ENCODE measurements at regions not wholly inside any gene's neighbourhood (a gene's known extent, or its start where the extent isn't known, plus 50 kb on each side); places are given as distances from the start of the nearest gene placed in this dataset.

- H3K4me3 ChIP-seq (ENCODE audit: low read depth, low read length) = no peak overlapping the region
- no peak for TF ChIP-seq CTCF (IDR thresholded peaks at IDR 0.05; ENCODE audit: borderline replicate concordance, insufficient read depth, low read depth, low read length)
These were observed 1748.3 kb upstream of the PCDH20 start for GRCh38 chr13:63163903-63164302.

DNA sequence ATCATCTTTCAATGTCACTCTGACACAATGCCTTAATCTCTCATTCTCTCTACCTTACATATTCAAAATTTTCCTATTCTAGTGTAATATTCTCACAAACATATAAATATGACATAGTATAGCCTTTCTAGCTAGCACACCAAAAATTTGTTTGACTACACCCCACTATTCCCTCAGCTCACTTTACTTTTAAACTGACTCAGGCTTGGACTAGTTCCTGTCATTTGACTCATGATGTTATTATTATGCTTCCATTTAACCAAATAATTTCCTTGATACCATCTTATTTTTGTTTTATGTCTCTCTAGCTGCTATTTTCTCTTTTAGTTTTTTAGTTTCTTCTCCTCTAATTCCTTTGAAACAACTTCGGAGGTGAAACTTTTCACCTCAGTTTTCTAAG is 1745.6 kb upstream of the PCDH20 start:
- no peak overlapping the region for H3K4me3 ChIP-seq (ENCODE audit: low read depth, low read length)
- TF ChIP-seq CTCF (IDR thresholded peaks at IDR 0.05; ENCODE audit: borderline replicate concordance, insufficient read depth, low read depth, low read length) = no peak

DNA sequence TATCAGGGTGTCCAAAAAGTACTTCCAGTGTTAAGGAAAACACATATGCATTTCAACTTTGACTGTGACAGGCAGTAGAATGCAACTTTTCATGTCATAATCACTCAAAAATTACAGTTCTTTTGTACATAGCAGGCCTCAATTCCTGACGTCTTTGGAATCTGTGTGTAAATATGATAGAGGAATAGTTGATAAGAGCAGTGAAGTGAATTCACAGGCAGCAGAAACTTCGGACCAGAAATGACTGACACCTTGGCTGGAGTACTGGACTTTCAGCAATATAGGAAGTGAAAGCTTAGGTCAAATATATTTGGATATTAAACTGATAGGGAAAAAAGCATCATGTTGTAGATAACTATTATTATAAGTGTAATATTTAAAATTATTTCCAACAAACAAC is 1741.2 kb upstream of the PCDH20 start:
- H3K4me3 ChIP-seq (ENCODE audit: low read depth, low read length) = no peak overlapping the region
- no peak for TF ChIP-seq CTCF (IDR thresholded peaks at IDR 0.05; ENCODE audit: borderline replicate concordance, insufficient read depth, low read depth, low read length)

DNA sequence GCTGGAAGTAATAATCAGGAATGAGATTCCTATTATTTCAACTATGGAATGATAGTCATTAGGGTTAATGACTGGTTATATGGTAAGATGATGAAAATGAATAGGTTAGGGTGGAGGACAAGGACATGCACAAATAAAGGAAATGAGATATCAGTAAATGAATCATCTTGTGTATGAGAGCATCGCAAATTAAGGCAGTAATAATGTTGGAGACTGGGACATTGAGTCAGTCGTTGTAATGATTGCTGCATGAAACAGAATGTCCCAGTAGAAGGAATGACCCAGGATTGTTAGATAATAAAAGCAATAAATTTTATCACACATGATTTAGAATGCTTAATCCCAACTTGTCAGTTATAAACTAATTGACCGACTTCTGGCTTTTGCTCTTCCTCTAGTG is 1733.7 kb upstream of the PCDH20 start:
- H3K4me3 ChIP-seq (ENCODE audit: low read depth, low read length) = no peak overlapping the region
- no peak for TF ChIP-seq CTCF (IDR thresholded peaks at IDR 0.05; ENCODE audit: borderline replicate concordance, insufficient read depth, low read depth, low read length)

DNA sequence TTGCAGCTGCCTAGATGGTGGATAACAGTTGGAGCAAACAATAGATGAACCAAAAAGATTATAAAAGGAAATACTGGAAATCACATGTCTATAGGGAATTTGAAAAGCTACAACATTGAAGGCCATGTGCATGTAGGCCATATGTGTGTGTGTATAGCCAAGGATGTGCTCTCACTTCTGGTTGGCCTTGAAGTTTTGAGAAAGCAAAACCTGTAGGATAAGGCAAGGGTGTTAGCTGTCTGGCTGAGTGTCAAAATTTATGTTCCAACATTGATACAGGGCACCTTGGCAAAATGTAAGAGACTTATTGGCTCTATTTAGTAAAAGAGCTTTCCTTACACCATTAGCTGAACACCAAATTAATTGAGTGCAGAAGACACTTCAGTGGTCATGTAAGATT is 1723.6 kb upstream of the PCDH20 start:
- H3K4me3 ChIP-seq (ENCODE audit: low read depth, low read length) = no peak overlapping the region
- TF ChIP-seq CTCF (IDR thresholded peaks at IDR 0.05; ENCODE audit: borderline replicate concordance, insufficient read depth, low read depth, low read length) = no peak

DNA sequence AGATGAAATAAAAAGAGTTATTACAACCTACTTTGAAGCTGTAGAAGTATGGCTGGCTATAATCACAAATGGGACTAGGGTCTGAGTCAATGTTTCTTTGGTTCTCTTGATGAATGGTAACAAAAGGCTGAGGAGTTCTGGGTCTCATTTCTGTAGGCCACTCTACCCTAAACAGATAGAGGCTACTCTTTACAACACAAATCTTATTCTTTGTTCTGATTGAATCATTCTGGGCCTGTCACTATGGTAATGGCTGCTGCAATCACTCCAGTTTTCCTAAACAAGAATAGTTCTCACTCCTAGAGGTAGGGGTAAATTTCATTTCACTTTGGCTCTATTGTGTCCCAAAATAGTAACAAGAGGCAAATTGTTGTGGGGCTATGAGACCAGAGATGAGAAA is 1714.3 kb upstream of the PCDH20 start:
- no peak for TF ChIP-seq CTCF (IDR thresholded peaks at IDR 0.05; ENCODE audit: borderline replicate concordance, insufficient read depth, low read depth, low read length)
- H3K4me3 ChIP-seq (ENCODE audit: low read depth, low read length) = no peak overlapping the region

DNA sequence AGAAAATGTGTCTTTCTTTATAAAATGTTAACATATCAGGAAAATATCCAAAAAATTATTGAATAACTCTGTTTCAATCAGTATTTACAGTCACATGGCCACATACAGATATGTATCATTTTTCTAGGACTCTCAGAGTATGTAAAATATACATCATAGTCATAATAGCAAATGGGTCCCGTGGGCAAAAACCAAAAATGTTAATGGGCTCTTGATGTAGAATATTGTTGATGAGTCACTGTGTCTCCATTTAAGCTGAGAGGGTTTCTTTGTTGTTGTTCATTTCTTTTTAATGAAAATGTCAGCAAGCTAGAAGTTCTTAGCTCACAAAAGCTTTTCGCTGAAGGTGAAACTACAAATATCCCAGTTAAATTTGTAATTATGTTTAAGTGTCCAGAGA is 1713.1 kb upstream of the PCDH20 start:
- H3K4me3 ChIP-seq (ENCODE audit: low read depth, low read length) = no peak overlapping the region
- no peak for TF ChIP-seq CTCF (IDR thresholded peaks at IDR 0.05; ENCODE audit: borderline replicate concordance, insufficient read depth, low read depth, low read length)
